ENCODE measurements at regions not wholly inside any gene's neighbourhood (a gene's known extent, or its start where the extent isn't known, plus 50 kb on each side); places are given as distances from the start of the nearest gene placed in this dataset.

DNA sequence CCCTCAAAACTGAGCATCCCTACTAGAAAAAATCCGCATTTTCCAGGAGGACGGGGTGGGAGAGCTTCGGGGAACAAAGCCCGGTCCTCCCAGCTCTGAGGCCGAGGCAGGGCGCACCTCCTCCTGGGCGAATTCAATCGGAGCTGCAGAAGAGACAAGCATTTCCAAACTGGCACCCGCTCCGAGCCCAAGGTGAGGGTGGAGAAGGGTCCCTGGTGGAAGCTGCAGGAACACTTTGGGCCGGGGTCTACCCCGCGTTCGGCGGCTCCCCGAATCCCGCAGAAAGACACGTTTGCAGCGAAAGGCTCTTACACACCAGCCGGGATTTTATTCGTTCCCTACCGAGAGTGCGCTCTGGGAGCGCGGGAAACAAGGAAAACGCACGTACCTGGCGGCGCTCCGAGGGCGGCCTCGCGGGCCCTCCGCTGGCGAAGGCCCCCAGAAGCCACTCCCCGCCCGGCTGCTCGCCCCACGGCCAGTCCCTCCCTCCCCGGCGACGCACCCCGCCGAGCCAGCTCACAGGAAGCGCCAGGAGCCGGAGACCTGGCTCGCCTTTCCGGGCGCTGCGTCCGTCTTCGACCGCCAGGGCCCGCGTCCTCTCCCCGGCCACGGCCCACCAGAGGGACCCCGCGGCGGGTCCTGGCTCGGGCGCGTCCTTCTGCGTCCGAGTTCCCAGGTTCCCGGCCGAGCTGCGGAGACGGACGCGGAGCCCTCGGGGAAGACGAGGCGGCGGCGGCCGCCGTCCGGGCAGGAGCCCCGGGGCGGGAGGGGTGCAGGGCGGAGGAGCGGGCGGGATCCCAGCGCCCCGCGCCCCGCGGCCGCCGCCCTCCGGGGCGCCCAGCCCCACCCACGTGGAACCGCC is 49.8 kb upstream of the BAHCC1 start:
- ATAC-seq (peak; percentile 71), DNase-seq (ENCODE audit: low spot score) (peak; percentile 92)
